Putamen (tissue), 1 donor: ENCODE measurements at regions not wholly inside any gene's neighbourhood (a gene's known extent, or its start where the extent isn't known, plus 50 kb on each side); places are given as distances from the start of the nearest gene placed in this dataset.
A peak's percentile ranks its signal among the peaks of the same experiment; 100 is the strongest.
"Not testable (repeated sequence)": the region's sequence is repeated elsewhere in the genome, so short reads cannot be mapped to it uniquely, and the experiment has no call there.

ENCODE experiments used
- DNase-seq: peaks from one replicate; pipeline ENCODE4 v3.0.0-alpha.2; 2016; ENCODE audit warnings: low spot score

DNA sequence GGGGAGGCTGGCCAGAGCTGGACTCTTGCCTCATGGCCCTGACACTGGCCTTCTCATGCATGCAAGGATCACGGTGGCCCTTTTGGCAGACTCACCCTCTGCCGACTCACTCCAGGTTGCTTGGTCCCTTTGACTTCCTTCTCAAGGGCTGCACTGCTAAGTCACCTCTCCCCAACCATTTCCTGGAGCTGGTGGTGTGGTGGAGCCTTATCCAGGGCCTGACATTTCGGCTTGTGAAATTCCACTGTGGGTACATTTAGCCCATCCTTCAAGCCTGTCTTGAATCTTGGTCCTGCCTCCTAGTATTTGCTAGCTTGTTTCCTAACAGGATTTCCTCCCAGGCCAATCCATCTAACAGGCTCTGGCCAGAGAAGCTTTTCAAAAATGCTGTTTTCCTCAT lies 52.6 kb upstream of the JUN start:
- DNase-seq, result no peak

DNA sequence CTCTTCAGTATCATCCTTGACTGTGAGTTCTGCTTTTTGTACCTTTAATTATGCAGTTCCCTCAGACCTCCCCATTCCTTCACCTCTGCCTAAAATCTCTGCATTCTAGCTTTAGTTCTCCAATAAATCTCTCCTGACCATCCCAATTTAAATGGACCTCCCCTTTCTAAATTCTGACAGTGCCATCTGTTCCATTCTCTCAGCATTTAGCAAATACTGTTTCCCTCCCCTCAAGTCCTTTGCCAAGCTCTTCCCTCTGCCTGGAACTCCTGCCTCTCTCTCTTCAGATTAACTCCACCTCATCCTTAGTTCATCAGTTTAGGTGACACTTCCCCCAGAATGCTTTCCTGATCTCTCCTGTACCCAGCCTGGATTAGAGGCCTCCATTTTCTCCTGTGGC lies 54.0 kb upstream of the JUN start:
- DNase-seq, result no peak

DNA sequence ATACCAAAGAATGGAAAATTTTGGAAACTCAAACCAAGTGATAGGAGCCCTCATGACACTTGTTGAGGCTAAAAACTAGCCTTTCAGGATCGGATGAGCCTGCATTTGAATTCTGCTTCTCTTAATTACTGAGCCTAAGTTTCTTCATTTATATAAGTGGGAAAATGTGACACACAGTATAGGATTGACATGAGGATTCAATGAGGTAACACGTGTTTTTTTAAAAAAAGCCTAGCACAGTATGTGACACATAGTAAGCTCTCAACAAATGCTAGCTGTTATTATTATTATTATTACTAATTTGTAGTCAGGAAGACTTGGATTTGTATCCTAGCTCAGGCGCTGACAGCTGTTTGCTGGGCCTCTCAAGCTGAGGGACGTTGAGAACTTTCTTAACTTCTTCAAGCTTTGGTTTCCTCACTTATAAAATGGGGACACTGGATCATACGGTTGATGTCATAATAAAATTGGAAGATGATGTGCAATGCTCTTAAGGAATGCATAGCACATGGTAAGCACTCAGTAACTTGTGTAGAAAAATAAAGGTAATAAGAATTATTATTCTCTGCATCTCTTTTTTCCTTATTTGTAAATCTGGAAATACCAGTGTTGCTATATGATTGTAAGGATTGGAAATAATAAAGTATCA lies 55.4 kb upstream of the JUN start:
- DNase-seq, result no peak

DNA sequence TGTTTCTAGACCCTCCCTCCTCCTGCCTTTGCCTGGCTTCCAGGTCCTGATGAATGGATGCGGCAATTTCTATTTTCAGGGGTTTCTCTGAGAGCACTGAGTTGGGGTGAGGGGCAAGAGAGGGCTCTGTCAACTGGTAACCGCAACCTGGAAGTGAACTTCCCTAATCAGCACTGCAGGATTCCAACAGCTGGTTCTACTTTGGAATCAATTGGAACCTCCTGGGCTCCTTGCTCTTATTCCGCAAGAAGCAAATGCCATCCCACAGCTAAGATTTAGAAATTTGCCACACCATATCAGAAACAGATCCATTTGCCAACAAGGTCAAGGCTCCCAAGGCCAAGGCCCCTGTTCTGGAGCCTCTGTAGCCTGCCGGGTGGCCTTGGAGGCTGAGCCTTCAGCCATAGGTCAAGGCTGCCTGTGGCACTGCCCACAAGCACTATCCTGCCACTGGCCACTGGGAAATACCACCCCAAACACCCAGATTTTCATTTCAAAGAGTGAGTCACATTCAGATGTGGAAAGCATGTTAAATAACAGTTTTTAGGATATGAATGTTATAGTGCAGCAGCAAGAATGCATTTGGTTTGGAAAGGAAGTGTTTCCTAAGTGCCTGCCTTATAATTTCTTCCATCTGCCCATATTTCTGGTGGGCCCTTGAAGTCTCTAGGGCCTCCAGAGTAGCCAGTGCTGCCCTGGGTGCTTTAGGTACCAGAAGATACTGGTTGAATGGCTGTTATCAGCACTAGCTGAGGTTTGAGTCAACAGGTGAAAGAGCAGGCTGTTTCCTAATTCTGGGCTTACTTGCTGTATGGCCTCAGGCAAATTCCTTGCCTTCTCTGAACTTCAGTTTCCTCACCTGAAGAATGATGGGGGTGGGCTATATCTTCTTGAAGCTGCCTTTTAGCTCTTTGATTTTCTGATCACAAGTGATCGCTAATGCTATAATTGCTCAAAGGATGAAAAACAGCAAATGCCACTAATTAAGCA lies 56.3 kb upstream of the JUN start:
- DNase-seq, result no peak

DNA sequence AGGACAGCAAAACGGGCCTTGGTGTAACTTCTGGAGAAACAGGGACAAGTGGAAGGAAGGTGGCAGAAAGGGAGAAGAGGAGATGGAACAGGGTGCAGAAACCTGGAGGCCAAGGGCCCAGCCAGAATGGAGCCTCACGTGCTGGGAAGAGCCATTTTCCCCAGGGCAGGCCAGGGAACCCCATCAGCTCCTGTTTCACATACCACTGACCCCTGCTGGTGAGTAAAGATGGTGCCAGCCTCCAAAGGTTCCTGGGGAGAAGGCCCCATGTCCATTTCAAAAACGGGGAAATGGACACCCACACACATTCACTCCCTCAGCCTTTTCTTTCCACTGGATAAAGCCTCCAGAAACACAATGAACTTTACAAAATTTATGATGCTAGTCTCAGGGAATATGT lies 57.6 kb upstream of the JUN start:
- no peak for DNase-seq

DNA sequence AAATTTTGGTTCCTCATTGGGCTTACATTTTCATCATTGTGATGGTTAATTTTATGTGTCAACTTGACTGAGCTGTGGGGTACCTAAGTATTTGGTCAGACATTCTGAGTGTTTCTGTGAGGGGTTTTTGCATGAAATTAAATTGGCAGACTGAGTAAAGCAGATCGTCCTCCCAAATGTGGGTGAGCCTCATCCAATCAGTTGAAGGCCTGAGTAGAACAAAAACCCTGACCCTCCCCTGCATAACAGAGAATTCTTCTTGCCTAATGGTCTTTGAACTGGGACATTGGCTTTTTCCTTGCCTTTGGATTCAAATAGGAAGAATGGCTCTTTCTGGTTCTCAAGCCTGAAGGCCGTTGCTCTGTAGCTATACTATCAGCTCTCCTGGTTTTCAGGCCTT lies 59.1 kb upstream of the JUN start:
- DNase-seq, result no peak

DNA sequence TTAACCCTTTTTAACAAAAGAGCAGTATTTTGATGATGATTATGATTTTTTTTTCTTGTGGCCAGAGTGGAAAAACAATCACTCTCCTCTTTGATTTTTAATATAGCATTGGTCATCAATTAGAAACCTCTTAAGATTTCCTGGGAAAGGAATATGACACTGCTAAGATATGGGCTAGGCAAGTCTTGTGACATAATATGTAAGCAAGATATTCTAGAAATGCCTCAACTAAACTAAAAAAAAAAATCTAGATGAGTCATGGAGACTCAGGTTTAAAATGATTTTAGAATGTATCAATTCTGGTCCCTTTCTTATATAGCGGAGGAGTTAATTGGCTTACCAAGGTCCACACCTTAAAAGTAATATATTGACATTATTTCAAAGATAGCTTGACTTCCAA lies 60.3 kb upstream of the JUN start:
- DNase-seq, result no peak

DNA sequence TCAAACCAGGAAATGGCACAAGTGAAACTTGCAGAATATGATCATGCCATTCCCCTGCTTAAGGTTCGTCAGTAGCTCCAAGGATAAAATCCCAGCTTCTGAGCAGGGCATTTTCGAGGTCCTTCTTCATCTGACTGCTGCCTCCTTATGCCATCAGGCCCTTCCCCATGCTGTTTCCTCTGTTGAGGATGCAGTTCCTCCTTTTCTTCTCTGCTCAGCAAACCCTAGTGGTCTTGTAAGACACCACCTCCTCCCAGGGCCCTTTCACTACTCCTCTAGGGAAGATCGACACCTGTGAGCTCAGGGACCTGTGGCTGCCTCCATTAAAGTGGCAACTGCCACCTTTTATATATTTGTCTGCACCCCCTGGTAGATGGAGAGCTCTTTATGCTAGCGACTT lies 62.1 kb upstream of the JUN start:
- no peak for DNase-seq

DNA sequence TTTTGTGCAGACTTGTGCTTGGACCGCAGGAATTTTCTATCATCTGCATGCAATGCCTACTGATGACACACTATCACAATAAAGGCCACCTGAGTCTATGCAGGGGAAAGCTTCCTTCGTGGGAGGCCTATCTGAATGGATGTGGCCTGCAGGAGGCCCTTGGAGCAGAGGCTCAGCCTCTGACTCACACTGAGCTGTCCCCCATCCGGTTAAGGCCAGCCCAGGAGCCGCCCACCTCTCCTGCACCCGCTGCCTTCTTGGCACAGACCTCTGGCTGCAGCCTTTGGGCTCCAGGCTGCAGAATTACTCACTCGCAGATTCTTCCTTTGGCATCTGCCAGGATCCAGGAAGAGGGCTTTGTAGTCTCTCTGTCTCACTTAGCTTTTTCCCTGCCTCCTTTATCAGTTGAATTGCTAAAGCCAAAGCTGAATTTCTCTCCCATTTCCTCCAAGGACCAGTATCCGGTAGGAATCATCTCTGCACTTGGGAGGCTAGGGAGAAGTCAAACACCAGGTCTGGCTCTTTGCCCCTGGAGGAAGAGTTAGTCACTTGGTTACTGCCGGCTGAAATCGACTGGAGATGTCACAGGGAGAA lies 65.1 kb upstream of the JUN start:
- DNase-seq, result no peak

DNA sequence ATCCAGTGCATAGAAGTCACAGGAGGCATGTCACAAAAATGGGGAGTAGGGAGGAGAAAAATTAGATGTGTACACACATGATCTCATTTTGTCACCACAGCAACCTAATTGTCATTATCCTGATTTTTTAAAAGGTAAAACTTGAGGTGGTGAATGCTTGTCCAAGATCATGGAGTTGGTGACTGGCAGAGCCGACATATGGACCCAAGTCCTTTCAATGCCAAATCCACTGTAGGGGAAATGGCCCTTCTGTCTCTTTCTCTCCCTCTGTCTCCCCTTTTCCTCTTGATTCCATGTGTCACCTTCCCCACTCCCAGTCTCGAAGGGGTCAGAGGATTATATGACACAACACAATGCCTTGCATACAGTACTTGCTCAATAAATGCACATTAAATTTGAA lies 65.7 kb upstream of the JUN start:
- DNase-seq, result no peak

DNA sequence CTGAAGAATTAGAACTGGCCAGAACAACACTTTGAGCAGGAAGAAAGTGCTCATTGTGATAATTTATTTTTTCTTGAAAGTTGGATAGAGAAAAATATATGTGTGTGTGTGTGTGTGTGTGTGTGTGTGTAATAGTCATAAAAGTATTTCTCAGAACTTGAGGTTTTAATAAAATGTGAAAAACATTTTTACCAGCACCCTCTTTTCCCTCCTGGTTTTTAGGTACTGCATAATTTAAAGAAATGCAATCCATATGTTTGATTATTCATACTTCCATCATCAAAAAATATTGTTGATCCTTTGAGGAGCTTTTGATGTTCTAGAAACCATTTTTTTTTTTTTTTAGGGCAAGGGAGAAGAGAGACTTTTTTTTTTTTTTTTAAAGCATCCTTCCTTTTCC lies 66.8 kb upstream of the JUN start:
- no peak for DNase-seq

DNA sequence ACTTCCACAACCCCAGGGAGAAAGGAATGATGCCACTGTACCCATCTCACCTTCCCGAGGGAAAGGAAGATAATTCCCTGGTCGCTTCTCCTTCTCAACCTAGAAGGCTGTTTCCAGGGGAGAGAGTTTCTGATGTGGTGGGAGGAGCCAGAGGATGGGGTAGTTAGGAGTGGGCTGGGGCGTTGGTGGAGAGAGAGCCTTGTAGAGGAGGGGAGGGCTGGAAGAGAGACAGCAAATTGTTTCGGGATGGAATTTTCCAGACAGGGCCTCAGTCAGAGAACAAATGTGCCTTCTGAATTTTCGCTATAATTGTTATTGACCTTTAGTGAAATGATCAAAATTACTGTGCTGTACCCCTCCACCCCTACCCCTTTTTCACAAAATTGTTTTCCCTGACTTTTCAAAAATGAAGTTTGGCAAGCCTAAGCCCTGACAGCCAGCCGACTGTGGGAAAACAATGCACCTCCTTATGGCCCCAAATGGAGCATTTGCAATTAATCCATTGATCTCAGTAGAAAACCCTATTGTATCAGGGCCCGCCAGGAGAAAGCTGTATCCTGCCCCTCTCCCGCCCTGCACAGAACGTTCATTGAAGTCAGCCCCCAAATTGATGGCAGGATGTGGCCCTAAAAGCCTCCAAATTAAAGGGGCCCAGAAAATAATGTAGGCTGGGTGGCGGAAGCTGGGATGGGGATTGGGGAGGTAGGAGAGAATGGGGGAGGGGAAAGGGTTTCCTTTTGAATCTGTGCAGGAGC lies 69.1 kb upstream of the JUN start:
- peak; percentile 35 for DNase-seq

DNA sequence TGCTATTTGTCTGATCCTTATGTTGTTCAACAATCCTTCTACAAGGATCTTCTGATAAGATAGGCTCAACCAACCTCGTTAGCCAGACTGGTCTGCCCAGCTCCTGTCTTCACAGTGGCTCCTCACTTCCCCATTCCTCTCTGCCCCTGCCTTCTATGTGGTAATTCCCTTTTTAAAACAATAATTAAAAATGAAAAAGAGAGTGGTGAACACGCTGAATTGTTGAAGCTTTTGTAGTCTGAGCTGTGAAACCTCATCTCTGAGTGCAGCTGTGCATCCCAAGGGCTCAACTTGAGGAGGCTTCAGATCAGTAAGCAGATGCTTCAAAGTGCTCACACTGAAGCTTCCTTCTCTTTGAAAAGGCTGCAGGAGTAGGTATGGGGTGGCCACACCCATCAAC lies 70.7 kb upstream of the JUN start:
- no peak for DNase-seq

DNA sequence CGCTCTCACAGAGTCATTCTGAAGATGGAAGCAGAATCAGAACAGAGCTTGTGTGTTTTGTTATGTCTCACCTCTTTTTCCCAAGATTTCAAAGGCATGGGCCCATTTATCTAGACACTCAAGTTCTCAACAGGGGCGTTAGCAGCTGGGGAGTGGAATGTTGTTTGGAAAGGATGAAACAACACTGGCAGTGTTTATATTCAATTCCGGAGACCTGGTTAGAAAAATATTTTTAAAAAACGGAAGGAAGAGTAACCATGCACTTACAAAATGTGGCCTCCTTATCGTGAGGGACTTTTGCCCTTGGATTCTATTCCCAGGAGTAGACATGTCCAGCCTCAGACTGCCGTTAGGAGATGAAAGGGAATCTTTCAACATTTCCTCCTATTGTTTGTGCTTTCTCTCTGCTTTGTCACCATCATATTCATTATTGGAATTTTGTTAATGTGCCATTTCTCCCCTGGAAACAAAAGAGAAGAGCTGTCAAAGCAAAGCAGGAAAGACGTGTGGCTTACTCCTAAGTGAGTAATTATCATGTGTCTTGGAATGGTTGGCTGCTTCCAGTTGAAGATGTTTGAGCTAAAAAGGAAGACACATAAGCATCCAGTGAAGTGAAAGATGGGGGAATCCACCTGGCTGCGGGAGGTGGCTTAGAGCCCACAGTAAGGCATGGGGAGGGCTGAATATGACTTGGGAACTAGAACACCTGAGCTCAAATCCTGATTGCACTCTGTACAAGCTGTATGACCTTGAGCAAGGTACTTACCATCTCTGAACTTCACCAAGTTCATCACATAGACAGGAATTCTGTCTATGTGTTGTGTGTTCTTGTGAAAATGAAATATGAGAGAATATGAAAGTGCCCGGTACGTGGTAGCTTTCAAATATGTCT lies 71.7 kb upstream of the JUN start:
- no peak for DNase-seq

DNA sequence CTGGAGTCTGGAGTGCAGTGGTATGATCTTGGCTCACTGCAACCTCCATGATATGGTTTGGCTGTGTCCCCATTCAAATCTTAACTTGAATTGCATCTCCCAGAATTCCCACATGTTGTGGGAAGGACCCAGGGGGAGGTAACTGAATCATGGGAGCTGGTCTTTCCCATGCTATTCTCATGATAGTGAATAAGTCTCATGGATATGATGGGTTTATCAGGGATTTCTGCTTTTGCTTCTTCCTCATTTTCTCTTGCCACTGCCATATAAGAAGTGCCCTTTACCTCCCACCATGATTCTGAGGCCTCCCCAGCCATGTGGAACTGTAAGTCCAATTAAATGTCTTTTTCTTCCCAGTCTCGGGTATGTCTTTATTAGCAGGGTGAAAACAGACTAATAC lies 72.4 kb upstream of the JUN start:
- DNase-seq, result not testable (repeated sequence)

DNA sequence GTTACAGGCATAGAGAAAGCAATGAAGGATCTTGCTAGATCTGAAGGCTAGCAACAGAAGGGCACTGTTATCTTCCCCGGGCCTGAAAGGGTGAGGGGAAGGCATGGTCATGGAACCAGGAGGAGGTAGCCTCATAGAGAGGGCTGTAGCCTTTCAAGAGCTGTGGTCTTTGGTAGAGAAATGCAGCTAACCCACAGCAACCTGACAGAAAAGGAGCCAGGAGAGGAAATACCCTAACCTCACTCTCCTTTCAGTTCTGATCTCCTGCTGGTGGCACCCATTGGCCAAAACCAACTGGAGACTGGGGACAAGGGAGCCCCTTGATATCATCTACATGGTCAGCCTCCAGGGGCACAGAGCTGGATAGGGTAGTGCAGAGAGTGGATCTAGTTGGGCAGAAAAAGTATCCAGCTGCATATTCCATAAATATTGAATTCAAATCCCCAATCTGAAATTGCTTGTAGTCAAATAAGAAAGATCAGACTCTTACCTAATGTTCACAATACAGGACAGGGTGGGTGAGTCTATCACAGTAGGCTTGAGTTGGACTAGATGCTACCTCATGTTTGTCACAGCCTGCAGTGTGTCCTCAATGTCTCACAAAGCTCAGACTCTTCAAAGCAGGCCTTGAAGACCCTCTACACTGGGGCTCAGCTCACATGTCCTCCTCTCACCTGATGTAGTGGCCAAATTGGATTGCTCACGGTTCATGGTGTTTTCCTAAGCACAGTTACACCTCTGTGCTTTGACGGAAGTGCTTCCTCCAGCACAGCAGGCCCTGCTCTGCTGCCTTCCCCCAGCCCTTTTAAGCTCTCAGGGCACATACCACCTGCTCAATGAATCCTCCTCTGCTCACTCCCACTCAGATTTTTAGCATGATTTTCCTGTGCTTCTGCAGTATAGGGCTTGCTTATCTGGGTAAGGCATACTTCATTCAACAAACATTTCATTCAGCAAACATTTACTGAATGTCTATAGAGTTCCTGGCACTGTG lies 74.1 kb upstream of the JUN start:
- DNase-seq, result no peak

DNA sequence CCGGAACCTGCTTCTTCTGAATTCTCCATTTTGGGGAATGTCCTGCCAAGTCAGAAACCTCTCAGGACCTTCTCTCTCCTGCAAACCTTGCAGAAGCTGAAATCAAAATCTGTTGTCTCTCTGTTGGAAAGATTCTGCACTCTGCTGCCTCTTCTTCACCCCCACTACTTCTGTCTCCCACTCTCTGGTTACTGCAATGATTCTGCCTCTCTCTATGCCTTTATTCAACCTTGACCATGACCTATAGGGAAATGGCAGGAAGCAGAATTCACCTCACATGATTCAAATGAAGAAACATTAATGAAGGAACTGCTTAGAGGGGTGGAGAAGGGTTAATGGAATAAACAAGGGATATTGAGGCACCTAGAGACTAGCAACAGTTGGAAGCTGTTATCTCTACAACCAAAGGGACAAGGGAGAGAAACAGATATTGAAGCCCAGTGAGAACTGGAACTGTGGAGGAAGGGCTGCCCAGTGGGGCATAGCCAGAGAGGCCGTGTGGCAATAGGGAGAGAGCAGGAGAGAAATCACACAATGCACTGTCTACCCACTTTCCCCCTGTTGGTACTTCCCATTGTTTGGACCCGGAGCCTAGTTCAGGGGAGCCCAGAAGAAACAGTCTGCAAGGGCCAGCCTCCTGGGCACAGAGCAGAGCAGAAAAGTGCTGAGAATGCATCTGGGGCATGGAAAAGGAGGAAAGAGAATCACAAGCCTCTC lies 76.1 kb upstream of the JUN start:
- no peak for DNase-seq

DNA sequence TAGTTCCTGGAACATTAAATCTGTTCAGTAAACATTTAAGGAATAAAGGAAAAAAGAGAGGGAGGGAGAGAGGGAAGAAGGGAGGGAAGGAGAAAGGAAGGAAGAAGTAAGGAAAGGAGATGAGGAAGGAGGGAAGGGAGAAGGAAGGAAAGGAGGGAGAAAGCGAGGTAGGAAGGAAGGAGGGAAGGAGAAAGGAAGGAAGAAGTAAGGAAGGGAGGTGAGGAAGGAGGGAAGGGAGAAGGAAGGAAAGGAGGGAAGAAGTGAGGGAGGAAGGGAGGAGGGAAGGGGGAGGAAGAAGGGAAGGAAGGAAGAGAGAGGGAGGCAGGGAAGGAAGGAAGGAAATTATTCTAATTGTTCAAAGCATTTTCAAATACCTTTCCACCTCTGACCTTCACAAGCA lies 77.2 kb upstream of the JUN start:
- DNase-seq, result no peak

DNA sequence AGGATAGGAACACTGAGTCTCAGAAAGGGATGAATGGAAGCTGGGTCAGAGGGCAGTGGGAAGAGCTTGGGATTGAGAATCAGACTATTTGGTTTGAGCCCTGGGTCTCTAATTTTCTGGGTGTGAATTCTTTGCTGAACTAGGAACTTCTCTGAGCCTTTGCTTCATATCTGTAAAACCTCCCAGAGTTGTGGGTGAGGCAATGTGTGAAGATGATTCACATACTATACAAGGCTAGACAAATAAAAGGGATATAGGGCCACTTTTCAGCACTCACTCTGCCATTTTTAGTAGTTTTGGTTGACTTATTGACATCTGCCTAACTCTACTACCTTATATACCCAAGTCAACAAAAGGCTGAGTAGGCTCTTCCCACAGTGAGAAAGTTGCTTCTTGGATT lies 77.7 kb upstream of the JUN start:
- no peak for DNase-seq
